Tibial nerve (tissue), 4 donors: ENCODE measurements at regions not wholly inside any gene's neighbourhood (a gene's known extent, or its start where the extent isn't known, plus 50 kb on each side); places are given as distances from the start of the nearest gene placed in this dataset.

Experiments used
- EP300 ChIP-seq, 2 donors: sonication (generic); formaldehyde crosslinking; IDR thresholded peaks; one replicate each; pipeline ENCODE4 v1.6.1; 2017; ENCODE audit warnings: antibody characterized with exemption in 2 of 2, mild to moderate bottlenecking in 1 of 2
- POLR2A ChIP-seq, 2 donors: fragments of 450-650 bp; IDR thresholded peaks; one replicate each; pipeline ENCODE4 v1.6.1; 2017; ENCODE audit warnings: antibody characterized with exemption in 2 of 2, mild to moderate bottlenecking in 2 of 2, moderate library complexity in 2 of 2
- TF ChIP-seq, protein P1 (sequence below), 5 experiments: fragments of 200-600 bp in 3 of 5; fragments of 450-650 bp in 2 of 5; sonication (generic) in 3 of 5; IDR thresholded peaks; one replicate each; pipeline ENCODE4 v1.5.1; 2016 to 2019; ENCODE audit warnings: antibody characterized with exemption in 5 of 5, mild to moderate bottlenecking in 3 of 5, moderate library complexity in 2 of 5

DNA sequence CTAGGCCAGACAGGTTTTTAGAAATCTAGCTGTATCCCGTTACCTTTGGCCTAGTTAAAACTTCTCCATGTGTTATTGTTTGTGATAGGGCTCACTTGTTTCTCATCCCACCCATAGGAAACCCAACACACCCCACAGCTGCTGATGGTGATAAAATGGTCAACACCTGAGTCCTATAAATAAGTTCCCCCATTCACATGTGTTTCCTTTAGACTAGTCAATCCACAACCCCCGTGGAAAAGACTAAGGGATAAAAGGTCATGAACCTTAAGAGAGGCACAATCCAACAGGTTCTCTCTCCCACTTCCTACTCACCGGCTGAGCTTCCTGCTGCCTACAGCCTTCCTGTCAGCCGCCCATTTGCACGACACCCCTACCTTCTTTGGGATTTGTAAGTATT is 768.4 kb downstream of the JRKL start:
- TF ChIP-seq, protein P1, sequence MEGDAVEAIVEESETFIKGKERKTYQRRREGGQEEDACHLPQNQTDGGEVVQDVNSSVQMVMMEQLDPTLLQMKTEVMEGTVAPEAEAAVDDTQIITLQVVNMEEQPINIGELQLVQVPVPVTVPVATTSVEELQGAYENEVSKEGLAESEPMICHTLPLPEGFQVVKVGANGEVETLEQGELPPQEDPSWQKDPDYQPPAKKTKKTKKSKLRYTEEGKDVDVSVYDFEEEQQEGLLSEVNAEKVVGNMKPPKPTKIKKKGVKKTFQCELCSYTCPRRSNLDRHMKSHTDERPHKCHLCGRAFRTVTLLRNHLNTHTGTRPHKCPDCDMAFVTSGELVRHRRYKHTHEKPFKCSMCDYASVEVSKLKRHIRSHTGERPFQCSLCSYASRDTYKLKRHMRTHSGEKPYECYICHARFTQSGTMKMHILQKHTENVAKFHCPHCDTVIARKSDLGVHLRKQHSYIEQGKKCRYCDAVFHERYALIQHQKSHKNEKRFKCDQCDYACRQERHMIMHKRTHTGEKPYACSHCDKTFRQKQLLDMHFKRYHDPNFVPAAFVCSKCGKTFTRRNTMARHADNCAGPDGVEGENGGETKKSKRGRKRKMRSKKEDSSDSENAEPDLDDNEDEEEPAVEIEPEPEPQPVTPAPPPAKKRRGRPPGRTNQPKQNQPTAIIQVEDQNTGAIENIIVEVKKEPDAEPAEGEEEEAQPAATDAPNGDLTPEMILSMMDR (IDR thresholded peaks at IDR 0.05) = no peak
- no peak for TF ChIP-seq EP300 (IDR thresholded peaks at IDR 0.05)
- TF ChIP-seq POLR2A (IDR thresholded peaks at IDR 0.05) = no peak
